ENCODE measurements at regions not wholly inside any gene's neighbourhood (a gene's known extent, or its start where the extent isn't known, plus 50 kb on each side); places are given as distances from the start of the nearest gene placed in this dataset.
A peak's percentile ranks its signal among the peaks of the same experiment; 100 is the strongest.
"Not testable (repeated sequence)": the region's sequence is repeated elsewhere in the genome, so short reads cannot be mapped to it uniquely, and the experiment has no call there.

GRCh38 chr2:177000061-177000714 is 212.4 kb upstream of the HNRNPA3 start:
- peak in 1 of 2 experiments; percentile 9 for DNase-seq

- no peak for DNase-seq
Observed at GRCh38 chr2:177000715-177001072, 211.9 kb upstream of the HNRNPA3 start.

- DNase-seq, result no peak
Observed at GRCh38 chr2:177001334-177001733, 211.3 kb upstream of the HNRNPA3 start.

GRCh38 chr2:177002983-177003382 is 209.6 kb upstream of the HNRNPA3 start:
- DNase-seq, result no peak

- not testable (repeated sequence) for DNase-seq
Observed at GRCh38 chr2:177007726-177008125, 204.9 kb upstream of the HNRNPA3 start.

GRCh38 chr2:177008662-177009061 is 203.9 kb upstream of the HNRNPA3 start:
- not testable (repeated sequence) for DNase-seq

GRCh38 chr2:177010146-177010545 is 202.4 kb upstream of the HNRNPA3 start:
- DNase-seq, result no peak

- no peak for DNase-seq
Observed at GRCh38 chr2:177010861-177011260, 201.7 kb upstream of the HNRNPA3 start.

- DNase-seq, result no peak
Observed at GRCh38 chr2:177014946-177015345, 197.6 kb upstream of the HNRNPA3 start.

GRCh38 chr2:177015356-177015923 is 197.2 kb upstream of the HNRNPA3 start:
- DNase-seq, result no peak

- no peak for DNase-seq
Observed at GRCh38 chr2:177020524-177021119, 192.0 kb upstream of the HNRNPA3 start.

- no peak for DNase-seq
Observed at GRCh38 chr2:177021706-177022343, 190.8 kb upstream of the HNRNPA3 start.

GRCh38 chr2:177024765-177025164 is 187.8 kb upstream of the HNRNPA3 start:
- DNase-seq, result no peak

GRCh38 chr2:177026253-177026652 is 186.3 kb upstream of the HNRNPA3 start:
- DNase-seq, result no peak

- no peak for DNase-seq
Observed at GRCh38 chr2:177026956-177027355, 185.6 kb upstream of the HNRNPA3 start.

- DNase-seq, result no peak
Observed at GRCh38 chr2:177028296-177028695, 184.3 kb upstream of the HNRNPA3 start.

- no peak for DNase-seq
Observed at GRCh38 chr2:177029075-177029474, 183.5 kb upstream of the HNRNPA3 start.

- DNase-seq, result no peak
Observed at GRCh38 chr2:177029501-177029900, 183.1 kb upstream of the HNRNPA3 start.

GRCh38 chr2:177029901-177030300 is 182.7 kb upstream of the HNRNPA3 start:
- DNase-seq, result no peak

GRCh38 chr2:177030451-177031105 is 182.0 kb upstream of the HNRNPA3 start:
- no peak for DNase-seq

- no peak for DNase-seq
Observed at GRCh38 chr2:177031438-177032180, 181.0 kb upstream of the HNRNPA3 start.

- no peak for DNase-seq
Observed at GRCh38 chr2:177036747-177037146, 175.8 kb upstream of the HNRNPA3 start.

GRCh38 chr2:177037569-177037968 is 175.0 kb upstream of the HNRNPA3 start:
- DNase-seq, result no peak
